ENCODE measurements at regions not wholly inside any gene's neighbourhood (a gene's known extent, or its start where the extent isn't known, plus 50 kb on each side); places are given as distances from the start of the nearest gene placed in this dataset.
"Not testable (repeated sequence)": the region's sequence is repeated elsewhere in the genome, so short reads cannot be mapped to it uniquely, and the experiment has no call there.

- peak overlapping the region; percentile 57 for H3K27ac ChIP-seq (ENCODE audit: low read depth, low read length)
- no peak overlapping the region for H3K4me3 ChIP-seq (ENCODE audit: low read depth, low read length)
- TF ChIP-seq, protein P1, sequence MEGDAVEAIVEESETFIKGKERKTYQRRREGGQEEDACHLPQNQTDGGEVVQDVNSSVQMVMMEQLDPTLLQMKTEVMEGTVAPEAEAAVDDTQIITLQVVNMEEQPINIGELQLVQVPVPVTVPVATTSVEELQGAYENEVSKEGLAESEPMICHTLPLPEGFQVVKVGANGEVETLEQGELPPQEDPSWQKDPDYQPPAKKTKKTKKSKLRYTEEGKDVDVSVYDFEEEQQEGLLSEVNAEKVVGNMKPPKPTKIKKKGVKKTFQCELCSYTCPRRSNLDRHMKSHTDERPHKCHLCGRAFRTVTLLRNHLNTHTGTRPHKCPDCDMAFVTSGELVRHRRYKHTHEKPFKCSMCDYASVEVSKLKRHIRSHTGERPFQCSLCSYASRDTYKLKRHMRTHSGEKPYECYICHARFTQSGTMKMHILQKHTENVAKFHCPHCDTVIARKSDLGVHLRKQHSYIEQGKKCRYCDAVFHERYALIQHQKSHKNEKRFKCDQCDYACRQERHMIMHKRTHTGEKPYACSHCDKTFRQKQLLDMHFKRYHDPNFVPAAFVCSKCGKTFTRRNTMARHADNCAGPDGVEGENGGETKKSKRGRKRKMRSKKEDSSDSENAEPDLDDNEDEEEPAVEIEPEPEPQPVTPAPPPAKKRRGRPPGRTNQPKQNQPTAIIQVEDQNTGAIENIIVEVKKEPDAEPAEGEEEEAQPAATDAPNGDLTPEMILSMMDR (IDR thresholded peaks at IDR 0.05; ENCODE audit: low read depth, low read length), result no peak
- CTCF ChIA-PET, result interaction anchor here (0.6 to 1.2 kb wide), 3 partner anchors 13 to 72 kb away, joined by 3 to 4 read pairs (median 3); no protein-coding TSS in a partner anchor
- H3K27me3 ChIP-seq (ENCODE audit: control insufficient read depth, insufficient read depth, low read length), result no peaks in the 10 kb centered on the region
- POLR2A ChIA-PET, result interaction anchor here (0.8 to 1.2 kb wide), 2 partner anchors 12 to 171 kb away, joined by 3 to 4 read pairs; no protein-coding TSS in a partner anchor
- H3K9me3 ChIP-seq (ENCODE audit: control insufficient read depth, insufficient read depth, low read length), result peaks cover under 1% of the 10 kb centered on the region; the same call in 1 of the 2 replicates
- no peak for DNase-seq (ENCODE audit: low read depth, low spot score)
These were observed 214.5 kb upstream of the DDHD1 start for GRCh38 chr14:53367644-53368026.

DNA sequence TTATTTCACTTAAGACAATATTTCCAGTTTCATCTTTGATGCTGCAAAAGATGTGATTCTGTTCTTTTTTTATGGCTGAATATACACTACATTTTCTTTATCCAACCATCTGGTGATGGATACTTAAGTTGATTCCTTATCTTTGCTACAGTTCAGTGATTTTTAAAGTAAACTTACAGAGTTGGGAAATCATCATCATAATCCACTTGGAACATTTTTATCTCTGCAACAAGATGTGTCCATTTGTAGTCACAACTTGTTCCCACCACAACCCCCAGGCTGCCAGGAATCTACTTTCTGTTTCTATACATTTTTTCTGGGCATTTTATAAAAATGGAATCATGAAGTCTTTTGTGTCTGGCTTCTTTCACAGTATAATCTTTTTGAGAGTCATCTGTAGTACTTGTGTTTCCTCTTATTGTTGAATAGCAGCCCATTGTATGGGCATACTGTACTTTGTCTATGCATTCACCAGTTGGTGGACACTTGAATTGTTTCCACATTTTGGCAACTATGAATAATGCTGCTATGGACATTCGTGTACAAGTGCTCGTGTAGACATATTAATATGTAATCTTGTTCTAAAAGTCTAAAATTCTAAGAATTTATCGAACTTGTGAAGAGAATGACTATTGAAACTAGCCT lies 212.5 kb upstream of the DDHD1 start:
- TF ChIP-seq, protein P1 (IDR thresholded peaks at IDR 0.05; ENCODE audit: low read depth, low read length), result no peak
- Histone ChIP-seq H3K4me3 (ENCODE audit: low read depth, low read length) (no peak overlapping the region), H3K27me3 (ENCODE audit: control insufficient read depth, insufficient read depth, low read length) (no peaks in the 10 kb centered on the region), H3K9me3 (ENCODE audit: control insufficient read depth, insufficient read depth, low read length) (peaks cover 4% of the 10 kb centered on the region; the same call in 1 of the 2 replicates), H3K27ac (ENCODE audit: low read depth, low read length) (no peak overlapping the region)
- POLR2A ChIA-PET, result no interaction called here
- CTCF ChIA-PET, result no interaction called here
- no peak for DNase-seq (ENCODE audit: low read depth, low spot score)

- H3K9me3 ChIP-seq (ENCODE audit: control insufficient read depth, insufficient read depth, low read length); H3K27ac ChIP-seq (ENCODE audit: low read depth, low read length); DNase-seq (ENCODE audit: low read depth, low spot score); H3K4me3 ChIP-seq (ENCODE audit: low read depth, low read length); POLR2A ChIA-PET; H3K27me3 ChIP-seq (ENCODE audit: control insufficient read depth, insufficient read depth, low read length): not testable (repeated sequence)
- CTCF ChIA-PET, result interaction anchor here (0.7 kb wide), 1 partner anchor 48 kb away, joined by 3 read pairs; no protein-coding TSS in a partner anchor
These were observed 209.8 kb upstream of the DDHD1 start for GRCh38 chr14:53362916-53363315.

DNA sequence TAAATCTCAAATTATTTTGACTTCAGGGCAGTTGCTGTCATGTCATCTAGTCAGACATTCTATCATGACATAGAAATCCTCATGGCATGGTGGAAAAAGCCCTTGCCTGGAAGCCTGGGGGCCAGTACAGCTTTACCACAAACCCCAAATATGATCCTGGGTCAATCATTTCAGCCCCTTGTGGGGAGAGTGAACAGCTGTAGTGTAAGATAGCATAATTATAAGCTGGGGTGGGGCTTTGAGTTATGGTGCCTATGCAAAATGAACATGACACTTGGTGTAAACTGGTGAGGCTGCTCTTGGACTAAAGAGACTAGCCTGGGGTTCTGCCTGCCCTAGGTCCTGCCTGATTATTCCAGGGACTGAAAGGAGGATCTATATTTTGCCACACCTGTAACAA lies 207.7 kb upstream of the DDHD1 start:
- Histone ChIP-seq H3K4me3 (ENCODE audit: low read depth, low read length) (no peak overlapping the region), H3K27ac (ENCODE audit: low read depth, low read length) (no peak overlapping the region), H3K27me3 (ENCODE audit: control insufficient read depth, insufficient read depth, low read length) (no peaks in the 10 kb centered on the region), H3K9me3 (ENCODE audit: control insufficient read depth, insufficient read depth, low read length) (peaks cover 4% of the 10 kb centered on the region; the same call in 1 of the 2 replicates)
- CTCF ChIA-PET, result no interaction called here
- no peak for DNase-seq (ENCODE audit: low read depth, low spot score)
- POLR2A ChIA-PET, result no interaction called here
- TF ChIP-seq, protein P1 (IDR thresholded peaks at IDR 0.05; ENCODE audit: low read depth, low read length), result no peak

- ChIA-PET CTCF (interaction anchor here (1.0 to 1.1 kb wide), 2 partner anchors 19 to 62 kb away, joined by 3 read pairs; no protein-coding TSS in a partner anchor), POLR2A (no interaction called here)
- Histone ChIP-seq H3K27ac (ENCODE audit: low read depth, low read length) (no peak overlapping the region), H3K4me3 (ENCODE audit: low read depth, low read length) (no peak overlapping the region), H3K27me3 (ENCODE audit: control insufficient read depth, insufficient read depth, low read length) (no peaks in the 10 kb centered on the region), H3K9me3 (ENCODE audit: control insufficient read depth, insufficient read depth, low read length) (peaks cover 4% of the 10 kb centered on the region; the same call in 1 of the 2 replicates)
- no peak for DNase-seq (ENCODE audit: low read depth, low spot score)
- TF ChIP-seq, protein P1 (IDR thresholded peaks at IDR 0.05; ENCODE audit: low read depth, low read length), result no peak
These were observed 205.0 kb upstream of the DDHD1 start for GRCh38 chr14:53358166-53358565.
